Activated T-cell treated with anti-CD3 and anti-CD28 coated beads for 1 hour (primary cell): ENCODE measurements at regions not wholly inside any gene's neighbourhood (a gene's known extent, or its start where the extent isn't known, plus 50 kb on each side); places are given as distances from the start of the nearest gene placed in this dataset.
"Not testable (repeated sequence)": the region's sequence is repeated elsewhere in the genome, so short reads cannot be mapped to it uniquely, and the experiment has no call there.

Source experiments
- DNase-seq: peaks from one replicate; pipeline ENCODE4 v3.0.0-alpha.2; 2020; ENCODE audit warnings: low read depth

DNA sequence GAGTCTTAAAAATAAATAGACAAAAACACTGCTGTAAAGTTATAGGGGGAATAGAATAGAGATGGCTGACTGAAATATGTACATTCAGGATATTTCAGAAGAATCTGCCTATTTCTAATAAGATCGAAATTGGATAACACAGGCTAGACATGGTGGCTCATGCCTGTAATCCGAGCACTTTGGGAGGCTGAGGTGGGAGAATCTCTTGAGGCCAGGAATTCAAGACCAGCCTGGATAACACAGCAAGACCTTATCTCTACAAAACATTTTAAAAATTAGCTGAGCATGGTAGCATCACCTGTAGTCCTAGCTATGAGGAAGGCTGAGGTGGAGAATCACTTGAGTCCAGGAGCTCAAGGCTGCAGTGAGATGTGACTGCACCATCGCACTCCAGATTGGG, 146.6 kb upstream of the CCDC150 start:
- no peak for DNase-seq

DNA sequence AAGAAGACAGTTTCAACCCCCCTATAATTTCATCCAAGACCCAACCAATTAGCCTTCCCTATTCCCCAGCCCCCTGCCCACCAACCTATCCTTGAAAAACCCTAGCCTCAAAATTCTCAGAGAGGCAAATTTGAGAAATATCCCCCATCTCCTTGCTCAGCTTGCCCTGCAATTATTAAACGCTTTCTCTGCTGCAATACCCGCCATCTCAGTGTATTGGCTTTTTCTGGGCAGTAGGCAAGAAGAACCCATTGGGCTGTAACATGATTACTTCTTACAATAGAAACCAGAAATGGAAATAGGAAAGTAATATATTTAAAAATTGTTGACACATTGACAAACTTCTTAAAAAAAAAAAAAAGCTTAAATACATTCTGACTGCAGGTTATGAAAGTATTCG, 140.6 kb upstream of the CCDC150 start:
- DNase-seq, result no peak

DNA sequence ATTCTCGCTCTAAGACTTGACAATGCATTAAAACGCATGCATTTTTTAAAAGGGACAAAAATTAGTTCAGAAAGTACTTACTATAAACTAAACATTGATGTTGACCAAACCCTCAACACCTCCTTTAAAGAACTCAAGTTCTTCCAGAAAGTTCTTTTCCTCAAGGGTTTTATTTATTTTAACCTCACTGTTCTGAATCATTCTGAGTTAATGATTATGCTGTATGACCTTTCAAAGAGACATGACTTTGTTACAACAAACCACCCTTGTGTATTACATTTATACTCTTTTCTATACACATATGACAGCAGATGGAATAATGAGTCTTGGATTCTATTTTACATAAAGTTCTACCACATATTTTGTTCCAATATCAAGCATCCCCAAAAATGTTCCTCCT, 139.8 kb upstream of the CCDC150 start:
- DNase-seq, result no peak

DNA sequence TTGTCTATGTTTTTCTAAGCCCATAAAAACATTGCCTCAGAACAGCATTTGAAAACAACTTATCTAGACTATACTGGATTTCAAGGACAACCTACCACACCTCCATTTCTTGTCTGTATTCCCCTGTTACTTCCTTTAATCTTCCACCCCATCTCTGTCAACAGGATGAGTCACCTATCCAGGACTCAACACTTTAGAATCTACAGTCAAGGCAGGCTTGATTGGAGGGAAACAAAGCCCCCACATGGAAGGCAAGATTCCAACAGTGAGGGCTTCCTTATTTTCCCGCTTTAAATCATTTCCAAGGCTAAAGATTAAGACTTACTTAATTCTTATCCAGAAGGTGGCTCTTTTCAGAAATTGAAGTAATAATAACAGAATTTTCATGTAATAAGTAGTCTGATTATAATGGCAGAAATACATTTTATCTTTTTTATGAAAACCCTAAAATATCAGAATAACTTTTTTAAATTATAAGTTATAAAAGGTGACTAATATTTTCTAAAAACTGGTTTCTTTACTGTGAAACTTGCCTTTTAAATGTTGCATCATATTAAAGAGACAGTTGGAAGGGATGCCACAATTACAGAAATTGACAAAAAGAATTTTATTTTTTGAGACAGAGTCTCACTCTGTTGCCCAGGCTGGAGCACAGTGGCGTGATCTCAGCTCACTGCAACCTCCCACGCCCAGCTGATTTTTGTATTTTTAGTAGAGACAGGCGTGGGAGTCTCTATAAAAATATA, 138.7 kb upstream of the CCDC150 start:
- DNase-seq, result no peak

DNA sequence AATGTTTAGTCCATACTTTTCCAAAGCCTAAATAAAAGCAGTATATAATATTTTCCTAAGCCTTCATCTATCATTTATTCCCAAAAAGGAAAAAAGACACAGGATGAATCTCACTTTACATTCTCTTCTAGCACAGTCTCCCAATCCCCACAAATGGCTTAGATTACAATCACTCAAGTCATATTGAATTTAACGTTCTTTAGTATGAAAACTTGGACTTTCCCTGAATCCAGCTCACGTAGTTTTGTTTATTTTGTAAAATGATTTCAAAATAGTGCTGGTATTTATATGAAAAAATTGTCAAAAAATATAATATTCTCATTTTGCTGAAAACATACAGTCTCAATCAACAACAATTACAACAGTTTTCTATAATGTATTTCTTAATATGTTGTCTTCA, 137.7 kb upstream of the CCDC150 start:
- no peak for DNase-seq

DNA sequence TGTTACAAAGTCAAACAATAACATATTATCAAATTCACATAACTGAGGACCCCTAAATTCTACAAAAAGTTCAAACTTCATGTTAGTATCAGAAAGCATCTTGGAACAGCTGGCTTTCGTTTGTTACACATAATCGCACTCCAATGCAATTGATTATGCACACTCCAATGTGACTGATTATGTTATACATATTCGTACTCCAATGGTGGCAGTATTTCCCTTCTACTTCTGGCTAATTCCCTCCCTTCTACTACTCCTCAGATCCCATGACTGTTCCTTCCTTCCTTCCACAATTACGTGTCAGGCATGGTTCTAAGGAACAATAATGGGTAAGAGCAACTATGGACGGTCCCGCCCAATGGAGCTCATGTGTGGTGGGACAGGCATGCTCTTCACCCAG, 137.1 kb upstream of the CCDC150 start:
- no peak for DNase-seq

DNA sequence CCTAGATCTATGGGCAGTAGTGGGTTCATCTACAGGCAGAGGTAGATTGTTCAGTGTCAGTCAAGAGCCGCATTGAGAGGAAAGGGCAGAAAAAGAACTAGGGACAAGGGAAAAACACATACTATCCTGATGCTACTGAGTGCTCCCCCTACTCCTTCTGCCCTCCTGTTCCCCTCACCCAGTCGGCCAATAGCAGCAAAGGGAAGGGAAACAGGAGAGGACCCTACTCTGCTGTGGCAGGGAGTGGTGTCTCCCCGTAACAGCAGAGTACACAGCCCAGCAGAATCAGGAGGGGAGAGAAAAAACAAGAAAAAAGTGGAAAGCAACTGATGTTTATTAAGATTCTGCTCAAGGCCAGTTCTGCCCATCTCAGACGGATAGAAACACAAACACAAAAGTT, 136.1 kb upstream of the CCDC150 start:
- DNase-seq, result no peak

DNA sequence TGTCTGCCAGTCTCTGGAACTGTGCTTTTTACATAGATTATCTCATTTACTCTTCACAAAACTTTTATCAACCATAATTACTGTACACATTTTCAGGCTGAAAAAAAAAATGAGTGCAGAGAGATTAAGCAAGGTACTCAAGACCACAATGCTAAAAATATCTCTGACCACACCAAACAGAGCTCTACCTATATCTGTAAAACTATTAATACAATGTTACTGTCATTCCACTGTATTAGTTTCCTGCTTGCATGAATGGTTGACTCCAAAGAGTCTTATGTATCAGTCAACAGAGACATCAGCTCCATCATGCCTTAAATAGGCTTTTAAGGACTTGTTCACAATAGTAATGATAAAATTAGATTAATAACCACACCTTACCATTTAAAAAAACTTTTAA, 134.7 kb upstream of the CCDC150 start:
- no peak for DNase-seq

DNA sequence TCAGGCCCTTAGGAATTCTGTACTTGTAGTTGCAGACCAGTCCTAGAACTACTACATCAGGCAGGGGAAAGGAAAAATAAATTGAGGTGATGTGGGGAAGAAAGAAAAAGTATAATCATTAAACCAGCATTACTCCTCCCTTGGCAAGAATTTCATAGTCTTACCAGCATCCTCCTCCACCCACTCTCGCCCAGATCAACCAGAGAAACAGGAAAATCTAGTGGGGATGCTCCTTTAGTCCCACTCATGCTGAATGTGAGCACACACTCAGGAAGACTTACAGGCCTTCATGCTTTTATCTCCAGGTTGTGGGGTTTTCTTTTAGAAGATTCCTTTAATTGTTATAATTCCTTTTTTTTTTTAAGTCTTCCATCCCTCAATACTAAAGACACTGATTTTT, 129.3 kb upstream of the CCDC150 start:
- no peak for DNase-seq

DNA sequence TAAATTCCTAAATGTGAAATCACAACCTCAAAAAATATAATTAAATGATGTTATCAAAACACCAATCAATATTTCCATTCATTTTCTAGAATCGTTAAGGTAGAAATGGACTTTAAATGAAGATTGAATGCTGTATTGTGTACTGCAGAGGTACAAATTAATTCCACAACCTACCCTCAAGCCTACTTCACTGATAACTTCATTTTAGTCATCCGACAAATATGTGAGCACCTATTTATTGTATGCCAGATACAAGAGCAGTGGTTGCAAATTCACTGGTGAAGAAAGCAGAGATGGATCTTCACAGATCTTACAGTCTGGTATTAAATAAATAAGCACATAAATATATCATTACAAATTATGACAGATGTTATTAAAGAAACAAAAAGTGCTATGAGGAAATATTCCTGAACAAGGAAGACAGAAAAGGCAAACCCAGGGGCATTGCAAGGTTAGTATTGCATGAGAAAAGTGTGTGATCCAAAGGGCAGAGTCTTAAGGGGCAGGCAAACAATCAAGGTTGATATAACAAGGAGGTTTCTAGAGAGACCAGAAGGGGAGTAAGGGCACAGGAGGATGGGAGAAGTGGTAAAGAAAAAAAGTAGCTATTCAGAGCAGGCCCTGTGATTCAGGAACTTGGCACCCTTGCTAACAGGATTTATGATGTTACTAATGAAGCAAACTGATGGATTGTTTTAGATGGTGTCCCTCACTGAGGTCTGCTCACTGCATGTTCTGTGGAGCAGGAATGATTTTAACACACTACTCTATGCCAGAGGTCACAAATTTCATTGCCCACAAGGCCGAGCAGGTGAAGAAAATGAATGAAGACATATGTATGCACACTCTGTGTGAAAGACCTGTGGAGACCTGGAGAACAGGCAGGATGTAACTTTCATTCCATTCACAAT, 128.0 kb upstream of the CCDC150 start:
- DNase-seq, result no peak

DNA sequence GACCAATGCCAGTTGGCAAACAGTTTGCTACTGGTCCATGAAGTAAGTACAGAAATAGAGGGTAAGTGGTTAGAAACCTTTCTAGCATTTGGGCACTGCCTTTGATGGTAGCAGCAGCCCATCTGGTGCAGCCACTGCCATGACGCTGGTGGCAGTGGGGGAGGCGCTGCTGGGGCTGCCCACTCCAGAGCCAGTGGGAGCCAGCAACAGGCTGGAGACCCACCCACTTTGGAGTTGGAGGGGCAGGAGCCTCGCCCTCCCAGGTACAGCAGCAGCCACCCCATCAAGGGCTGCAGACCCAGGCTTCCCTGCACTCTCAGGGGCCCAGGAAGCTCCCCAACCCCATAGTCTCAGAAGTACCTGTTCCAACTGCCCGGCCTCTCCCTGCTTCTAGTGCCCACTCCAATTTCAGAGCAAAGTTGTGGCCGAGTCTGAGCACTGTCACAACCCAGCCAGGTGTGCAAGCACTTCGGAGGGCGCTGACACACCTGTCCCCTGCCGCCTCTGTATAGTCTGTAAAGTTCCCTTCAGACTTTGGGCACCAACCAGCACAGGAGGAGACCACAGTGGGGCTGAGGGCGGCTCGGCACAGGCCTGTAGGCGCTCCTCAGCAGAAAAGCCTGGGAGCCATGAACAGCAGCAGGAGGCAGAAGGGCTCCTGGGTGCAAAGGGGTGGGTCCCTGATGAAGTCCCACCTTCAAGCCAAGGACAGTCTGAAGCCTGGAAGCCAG, 125.6 kb upstream of the CCDC150 start:
- DNase-seq, result no peak

DNA sequence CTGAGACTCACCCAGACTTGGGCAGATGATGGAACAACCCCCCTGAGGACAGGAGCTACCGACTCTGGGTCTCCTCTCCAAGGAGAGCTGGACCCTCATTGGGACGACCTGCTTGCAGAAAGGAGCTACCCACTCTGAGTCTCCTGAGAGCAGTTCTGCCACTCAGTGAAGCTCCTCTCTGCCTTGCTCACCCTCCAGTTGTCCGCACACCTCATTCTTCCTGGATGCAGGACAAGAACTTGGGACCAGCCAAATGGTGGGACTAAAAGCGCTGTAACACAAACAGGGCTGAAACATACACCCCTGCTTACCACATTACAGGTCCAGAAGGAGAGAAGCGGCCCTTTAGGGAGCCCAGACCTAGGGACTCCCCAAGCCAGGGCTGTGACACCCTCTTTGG, 124.9 kb upstream of the CCDC150 start:
- no peak for DNase-seq

DNA sequence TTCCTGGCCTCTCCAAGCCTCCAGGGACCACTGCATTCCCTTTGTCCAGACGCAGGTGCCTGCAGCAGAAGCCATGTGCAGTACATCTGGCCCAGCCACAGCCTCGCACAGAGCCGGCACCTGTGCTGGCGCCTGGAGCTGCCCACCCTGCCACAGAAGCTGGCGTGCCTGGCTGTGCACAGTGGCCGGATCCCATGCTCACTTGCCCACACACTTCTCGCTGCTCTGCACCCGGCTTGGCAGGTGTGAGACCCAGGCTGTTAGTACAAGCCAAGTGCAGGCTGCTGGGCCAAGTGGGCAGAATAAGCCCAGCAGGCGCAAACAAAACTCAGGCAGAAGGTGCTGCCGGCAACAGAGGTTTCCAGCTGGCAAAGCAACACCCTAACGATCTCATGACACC, 124.5 kb upstream of the CCDC150 start:
- DNase-seq, result no peak

DNA sequence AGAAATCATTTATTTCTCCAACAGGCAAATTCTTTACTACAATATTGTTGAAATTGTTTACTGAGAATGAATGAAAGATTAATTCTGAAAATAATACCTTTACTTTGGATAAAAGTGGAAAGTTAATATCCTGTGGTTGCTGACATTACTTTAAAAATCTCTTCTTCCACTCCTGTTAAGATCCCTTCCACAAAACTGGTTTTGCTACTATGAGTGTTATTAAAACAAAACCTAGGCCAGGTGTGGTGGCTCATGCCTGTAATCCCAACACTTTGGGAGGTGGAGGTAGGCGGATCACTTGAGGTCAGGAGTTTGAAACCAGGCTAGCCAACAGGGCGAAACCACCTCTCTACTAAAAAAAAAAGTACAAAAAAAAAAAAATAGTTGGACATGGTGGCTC, 123.9 kb upstream of the CCDC150 start:
- no peak for DNase-seq

DNA sequence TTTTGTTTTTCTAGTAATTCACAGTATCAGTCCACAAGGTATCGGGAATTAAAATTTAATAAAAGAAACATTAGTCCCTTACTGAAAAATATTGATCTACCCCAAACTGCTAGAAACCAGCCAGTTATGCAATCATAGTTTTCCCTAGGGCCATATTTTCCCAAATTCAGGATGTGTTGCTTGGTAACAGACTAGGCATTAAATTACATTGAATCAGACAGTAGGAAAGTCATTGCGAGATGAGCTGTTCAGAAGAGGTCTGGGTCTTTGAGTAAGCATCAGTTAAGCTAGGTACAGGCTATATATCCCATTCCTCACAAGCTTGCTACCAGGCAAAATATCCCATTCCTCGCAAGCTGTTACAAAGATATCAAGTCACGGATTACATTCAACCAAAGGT, 123.0 kb upstream of the CCDC150 start:
- DNase-seq, result no peak

DNA sequence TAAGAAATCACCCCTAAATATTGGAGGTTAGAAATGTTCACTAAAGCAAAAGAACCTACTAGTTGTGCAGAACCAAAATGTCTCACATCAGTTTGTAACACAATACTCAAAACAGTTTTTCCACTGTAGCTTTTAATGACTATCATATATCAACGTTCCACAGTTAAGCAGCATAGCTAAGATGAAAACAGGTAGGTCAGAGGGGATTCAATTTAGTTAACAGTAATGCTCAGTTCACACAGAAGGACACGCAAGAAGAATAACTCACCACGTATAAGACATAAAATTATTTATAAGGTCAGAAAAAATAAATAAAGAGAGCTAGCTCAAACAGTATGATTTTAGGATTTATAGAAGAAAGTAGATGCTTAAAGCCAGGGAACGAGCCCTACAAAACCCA, 118.9 kb upstream of the CCDC150 start:
- DNase-seq, result no peak

DNA sequence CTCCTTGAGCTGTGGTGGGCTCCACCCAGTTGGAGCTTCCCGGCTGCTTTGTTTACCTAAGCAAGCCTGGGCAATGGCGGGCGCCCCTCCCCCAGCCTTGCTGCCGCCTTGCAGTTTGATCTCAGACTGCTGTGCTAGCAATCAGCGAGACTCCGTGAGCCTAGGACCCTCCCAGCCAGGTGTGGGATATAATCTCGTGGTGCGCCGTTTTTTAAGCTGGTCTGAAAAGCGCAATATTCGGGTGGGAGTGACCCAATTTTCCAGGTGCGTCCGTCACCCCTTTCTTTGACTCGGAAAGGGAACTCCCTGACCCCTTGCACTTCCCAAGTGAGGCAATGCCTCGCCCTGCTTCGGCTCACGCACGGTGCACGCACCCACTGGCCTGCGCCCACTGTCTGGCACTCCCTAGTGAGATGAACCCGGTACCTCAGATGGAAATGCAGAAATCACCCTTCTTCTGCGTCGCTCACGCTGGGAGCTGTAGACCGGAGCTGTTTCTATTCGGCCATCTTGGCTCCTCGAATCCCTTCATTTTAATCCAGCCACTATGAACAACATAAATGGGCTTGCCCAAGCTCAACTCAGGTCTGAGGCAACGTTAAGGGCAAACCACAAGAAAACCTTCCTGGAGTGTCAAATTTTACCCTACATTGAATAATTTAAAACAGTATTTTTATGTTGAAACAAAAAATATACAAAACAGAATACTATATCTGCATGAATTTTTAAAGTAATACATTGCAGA, 112.4 kb upstream of the CCDC150 start:
- DNase-seq, result not testable (repeated sequence)

DNA sequence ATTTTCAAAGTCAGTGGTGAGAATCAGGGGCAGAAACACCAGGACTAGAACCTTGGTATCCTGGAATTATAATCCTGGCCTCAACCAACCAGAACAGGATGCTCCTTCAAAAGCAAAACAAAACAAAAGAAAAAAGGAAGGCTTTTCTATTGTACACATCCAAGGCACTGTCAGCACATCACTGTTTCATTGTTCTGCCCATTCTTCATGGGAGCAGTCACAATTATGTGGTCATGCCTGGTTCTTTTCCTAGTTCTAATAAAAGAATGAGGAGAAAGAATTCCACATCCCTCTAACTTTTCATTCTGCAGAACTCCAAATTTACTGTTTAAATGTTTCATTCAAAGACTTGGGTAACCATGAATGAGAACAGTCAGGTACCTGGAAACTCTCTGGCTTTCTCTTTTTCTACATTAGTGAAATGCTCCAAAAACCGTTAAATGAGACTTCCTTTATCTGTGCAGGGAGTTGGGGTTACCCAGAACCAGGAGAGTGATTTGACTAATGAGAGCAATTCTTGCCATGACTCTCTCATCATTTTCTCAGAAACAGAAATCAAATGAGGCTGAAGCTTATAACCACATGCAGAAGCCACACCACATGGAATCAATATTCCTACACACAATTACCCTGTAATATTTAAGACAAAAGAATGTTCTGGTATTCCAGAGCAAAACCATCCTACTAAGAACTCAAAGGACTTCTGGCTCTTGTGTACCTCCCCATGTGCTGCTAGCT, 110.9 kb upstream of the CCDC150 start:
- DNase-seq, result no peak

DNA sequence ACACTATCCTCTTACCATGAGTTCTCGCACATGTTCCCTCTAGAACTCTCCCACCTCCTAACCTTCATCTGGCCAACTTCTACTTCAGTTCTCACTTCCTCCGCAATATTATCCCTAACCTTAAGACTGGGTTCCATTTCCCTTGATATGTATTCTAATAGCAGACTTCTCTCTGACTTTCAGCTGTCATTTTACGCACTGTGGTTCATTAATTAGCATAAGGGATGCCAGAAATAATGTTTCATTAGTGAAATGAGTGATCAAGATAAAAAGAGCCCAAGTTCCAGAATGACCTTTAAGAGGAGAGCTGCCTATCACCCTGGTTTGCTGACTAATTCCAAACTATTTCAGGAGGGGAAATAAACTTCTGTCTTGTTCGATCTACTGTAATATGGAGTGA, 108.6 kb upstream of the CCDC150 start:
- no peak for DNase-seq

DNA sequence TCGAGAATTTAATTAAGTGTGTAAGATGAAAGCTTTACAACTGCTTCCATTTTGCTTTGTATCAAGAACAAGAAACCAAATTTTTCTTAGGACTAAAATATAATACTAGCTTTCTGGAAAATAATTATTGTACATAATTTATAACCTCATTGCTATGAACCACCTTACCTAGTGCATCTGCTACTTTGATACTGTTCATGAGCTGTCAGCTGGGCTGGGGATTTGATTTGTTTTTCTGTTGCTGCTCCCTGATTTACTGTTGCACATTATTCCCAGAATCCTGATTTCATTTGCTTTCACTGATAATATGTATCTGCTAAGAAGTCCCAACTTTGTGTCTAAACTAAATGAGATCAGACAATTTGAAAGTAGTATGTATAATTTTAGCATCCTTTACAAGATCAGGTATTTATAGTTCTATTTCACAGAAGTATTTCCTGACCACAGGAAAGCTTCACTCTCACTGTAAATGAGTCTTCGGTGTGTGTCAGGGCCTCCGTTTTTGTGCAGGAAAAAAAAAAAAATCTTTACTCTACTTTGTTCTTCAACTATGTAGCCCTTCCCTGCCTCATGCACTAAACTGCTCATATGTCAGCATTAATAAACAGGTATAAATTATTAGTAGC, 105.6 kb upstream of the CCDC150 start:
- no peak for DNase-seq

DNA sequence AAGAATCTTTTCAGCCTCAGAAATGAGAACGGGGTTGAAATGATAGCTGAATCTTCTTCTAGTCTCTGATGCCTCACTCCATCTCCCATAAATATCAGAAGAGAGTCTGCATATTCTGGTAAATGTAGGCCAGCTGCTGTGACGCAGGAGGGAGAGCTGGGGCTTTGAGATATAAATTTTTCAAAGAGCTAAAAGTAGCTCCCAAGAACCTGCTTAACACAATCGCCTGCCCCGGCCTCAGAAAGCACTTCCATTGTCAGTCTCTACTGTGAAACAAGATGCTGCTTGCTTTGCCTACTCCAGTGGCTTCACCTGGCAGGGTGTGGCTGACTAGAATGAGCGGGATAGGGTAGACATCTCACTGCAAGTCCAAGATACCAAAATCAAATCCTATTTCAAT, 105.0 kb upstream of the CCDC150 start:
- no peak for DNase-seq
